Ramos (cell line): ENCODE measurements at regions not wholly inside any gene's neighbourhood (a gene's known extent, or its start where the extent isn't known, plus 50 kb on each side); places are given as distances from the start of the nearest gene placed in this dataset.

Source experiments
- in situ Hi-C: fragments of 300-500 bp; cut with MboI; formaldehyde crosslinking; loops from one replicate; pipeline ENCODE4 v1.14.3; 2022; ENCODE audit warnings: low sequenced_read_pairs; ENCODE audit not compliant: unreplicated experiment

GRCh38 chr4:149983401-149983800 lies 94.8 kb upstream of the DCLK2 start:
- in situ Hi-C loops, result no loop called here

DNA sequence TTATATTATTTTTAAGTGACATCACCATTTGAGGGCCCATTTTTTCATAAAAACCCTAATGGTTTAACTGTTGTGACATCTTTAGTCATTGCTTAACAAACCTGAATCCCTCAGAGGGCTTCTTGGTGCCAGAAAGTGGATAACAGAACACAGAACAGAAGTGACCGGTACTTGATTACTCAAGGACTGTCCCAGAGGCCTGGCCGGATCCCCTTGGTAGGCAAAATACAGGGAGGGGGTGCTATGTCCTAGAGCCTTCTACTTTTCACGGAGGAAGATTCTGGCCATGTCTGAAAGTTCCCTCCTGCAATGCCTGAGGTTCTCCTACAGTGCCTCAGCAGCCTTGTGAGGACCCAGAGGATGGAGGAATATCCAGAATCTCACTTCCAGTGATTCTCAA lies 94.3 kb upstream of the DCLK2 start:
- in situ Hi-C loops, result no loop called here

DNA sequence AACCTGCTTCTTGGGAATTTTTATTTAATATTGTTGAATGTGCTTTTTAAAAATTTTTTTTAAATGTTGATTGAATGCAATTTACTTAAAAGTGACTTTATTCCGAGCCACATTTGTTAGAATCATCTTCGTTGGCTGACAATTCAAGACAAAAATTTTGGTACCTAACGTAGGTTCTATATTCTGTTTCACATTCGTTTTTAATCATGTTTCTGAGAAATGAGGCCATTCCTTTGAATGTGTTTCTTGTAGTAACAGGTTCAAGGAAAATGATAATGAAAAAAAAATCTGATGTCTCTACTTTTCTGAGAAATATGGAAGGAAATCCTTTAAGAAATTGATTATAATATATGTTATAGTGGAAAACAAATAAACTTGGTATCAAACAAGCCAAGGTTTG lies 92.3 kb upstream of the DCLK2 start:
- in situ Hi-C loops, result no loop called here

DNA sequence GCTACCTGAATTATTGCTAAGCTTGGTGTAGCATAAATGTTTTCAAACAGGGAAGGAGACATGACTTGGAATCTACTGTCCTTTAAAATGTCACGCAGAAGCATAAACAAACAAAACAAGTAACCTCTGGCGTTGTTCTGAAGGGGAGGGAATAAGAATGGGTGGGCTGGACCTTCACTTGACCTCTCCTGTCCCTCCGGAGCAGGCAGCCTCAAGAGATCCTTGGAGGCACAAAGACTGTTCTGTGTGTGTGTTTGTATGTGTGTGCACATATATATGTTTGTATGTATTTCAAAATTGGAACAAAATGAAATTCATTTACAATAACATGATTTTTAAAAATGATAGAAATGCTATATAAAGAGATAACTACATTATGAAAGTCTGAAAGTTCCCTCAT lies 91.3 kb upstream of the DCLK2 start:
- in situ Hi-C loops, result no loop called here

GRCh38 chr4:149987330-149988086 lies 90.7 kb upstream of the DCLK2 start:
- in situ Hi-C loops, result no loop called here

GRCh38 chr4:149988087-149988410 lies 90.2 kb upstream of the DCLK2 start:
- in situ Hi-C loops, result no loop called here

- in situ Hi-C loops, result no loop called here
These were observed 85.2 kb upstream of the DCLK2 start for GRCh38 chr4:149993030-149993429.

- in situ Hi-C loops, result no loop called here
These were observed 83.0 kb upstream of the DCLK2 start for GRCh38 chr4:149995134-149995756.

DNA sequence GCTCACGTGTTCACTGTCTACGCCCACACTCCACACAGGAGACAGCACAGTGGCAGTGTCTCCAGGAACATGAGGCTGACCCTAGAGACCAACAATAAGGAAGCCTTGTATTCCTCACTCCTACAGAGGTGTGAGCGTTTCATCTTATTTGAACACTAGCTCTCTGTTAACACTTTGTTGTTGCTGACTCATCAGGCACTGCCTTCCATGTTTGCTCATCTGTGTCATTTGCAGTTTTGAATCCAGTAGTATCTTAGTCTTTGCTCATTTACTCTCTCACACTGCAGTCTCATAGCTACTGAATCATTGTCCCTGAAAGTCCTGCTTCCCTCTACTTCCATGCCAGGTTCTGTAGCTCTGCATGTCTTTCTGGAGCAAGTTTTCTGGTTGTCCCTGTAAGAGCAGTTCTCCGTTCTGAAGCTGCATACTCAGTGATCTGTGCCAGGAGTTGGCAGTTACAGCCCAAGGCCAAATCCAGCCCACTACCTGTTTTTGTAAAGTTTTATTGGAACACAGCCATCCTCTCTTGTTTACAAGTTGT lies 80.3 kb upstream of the DCLK2 start:
- in situ Hi-C loops, result no loop called here

GRCh38 chr4:149999485-150000074 lies 78.7 kb upstream of the DCLK2 start:
- in situ Hi-C loops, result loop anchor here (25.0 kb wide), 1 partner anchor 863 kb away; no protein-coding TSS in a partner anchor

- in situ Hi-C loops, result loop anchor here (25.0 kb wide), 1 partner anchor 860 kb away; no protein-coding TSS in a partner anchor
These were observed 76.4 kb upstream of the DCLK2 start for GRCh38 chr4:150001815-150002214.

DNA sequence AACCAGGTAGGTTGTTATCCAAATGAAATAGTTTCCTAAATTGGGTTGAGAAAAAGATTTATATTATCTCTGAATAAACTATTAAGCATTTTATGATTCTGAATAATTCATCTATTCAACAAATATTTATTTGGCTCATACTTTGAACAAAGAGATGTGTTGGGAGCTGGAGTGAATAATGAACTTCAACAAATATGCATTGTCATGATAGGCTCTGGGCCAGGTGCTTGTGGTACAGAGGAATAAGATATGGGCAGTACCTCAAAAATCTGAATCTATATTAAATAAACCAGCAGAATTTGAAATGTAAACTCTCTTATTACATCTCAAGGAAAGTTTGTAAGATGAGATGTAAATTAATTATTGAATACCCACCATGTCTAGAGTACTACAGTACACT lies 75.7 kb upstream of the DCLK2 start:
- in situ Hi-C loops, result loop anchor here (25.0 kb wide), 1 partner anchor 860 kb away; no protein-coding TSS in a partner anchor

DNA sequence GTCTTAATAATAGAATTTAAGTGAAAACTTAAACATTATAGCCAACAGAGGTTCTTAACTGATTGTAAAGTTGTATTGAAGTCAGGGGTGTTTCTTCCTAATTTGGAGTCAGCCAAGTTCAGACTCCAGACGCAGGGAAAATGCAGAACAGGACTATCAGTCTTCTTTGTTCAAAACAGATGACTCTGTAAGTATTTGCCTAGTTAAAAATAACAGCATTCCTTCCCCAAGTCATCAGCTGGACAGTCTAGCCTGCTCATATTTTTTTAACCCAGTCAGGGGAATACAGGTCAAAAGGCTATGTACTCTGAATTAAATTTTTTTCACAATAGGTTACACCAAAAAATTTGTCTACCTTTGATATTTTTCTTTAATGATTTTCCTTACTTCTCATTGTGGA lies 73.8 kb upstream of the DCLK2 start:
- in situ Hi-C loops, result loop anchor here (25.0 kb wide), 1 partner anchor 858 kb away; no protein-coding TSS in a partner anchor

GRCh38 chr4:150005537-150005936 lies 72.7 kb upstream of the DCLK2 start:
- in situ Hi-C loops, result loop anchor here (25.0 kb wide), 1 partner anchor 857 kb away; no protein-coding TSS in a partner anchor

DNA sequence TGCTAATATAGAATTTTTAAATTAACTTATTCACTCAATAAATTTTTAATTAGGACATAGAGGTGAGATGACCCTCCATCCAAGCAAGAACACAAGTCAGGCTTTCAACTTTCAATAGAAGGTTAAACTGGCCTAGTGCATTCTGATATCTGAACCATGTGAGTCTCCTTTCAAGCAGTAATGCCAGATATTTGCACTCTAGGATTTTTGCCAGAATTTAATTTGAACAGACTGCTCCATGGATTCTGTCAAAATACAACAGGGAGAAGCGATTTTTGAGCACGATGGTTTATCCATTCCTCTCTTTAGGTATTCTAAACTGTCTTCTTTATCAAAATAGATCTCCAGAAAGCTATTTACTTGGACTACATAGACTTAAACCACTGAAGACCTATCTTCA lies 72.0 kb upstream of the DCLK2 start:
- in situ Hi-C loops, result loop anchor here (25.0 kb wide), 1 partner anchor 856 kb away; no protein-coding TSS in a partner anchor

- in situ Hi-C loops, result loop anchor here (25.0 kb wide), 1 partner anchor 855 kb away; no protein-coding TSS in a partner anchor
These were observed 70.7 kb upstream of the DCLK2 start for GRCh38 chr4:150007512-150007911.

DNA sequence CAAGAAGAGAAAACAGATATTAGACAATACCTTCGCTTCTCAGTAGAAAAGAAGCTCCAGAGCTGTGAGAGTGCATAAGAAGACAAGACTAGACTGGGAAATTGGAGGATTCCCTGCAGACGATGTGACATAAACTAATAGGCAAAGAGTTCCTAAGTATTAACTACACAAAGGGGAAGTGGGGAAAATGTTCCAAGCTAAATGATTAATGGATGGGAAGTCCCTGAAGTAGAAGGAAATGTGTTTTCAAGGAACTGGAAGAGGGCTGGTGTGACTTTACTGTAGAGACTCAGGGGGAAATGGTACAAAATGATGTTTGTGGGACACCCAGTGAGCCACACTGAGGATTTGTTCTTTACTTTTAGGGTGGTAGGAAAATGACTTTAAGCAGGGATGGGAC lies 69.7 kb upstream of the DCLK2 start:
- in situ Hi-C loops, result loop anchor here (25.0 kb wide), 1 partner anchor 854 kb away; no protein-coding TSS in a partner anchor

DNA sequence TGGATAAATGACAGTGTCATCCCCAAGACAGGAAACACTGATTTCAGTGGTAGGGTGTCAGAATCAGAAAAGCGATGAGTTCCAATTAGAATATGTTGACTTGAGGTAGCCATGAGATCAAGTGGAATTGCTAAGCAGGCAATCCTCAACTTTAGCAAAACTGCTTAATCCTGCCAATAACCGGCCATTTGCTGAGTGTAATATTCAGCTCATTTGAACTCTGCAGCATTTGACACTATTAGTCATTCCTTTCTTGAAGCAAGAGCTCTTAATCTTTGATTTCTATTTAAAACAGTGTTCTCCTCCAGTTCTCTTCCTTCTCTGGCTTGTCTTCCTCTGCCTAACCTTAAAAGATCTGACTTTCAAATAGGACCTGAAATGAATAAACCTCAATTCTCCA lies 68.7 kb upstream of the DCLK2 start:
- in situ Hi-C loops, result loop anchor here (25.0 kb wide), 1 partner anchor 853 kb away; no protein-coding TSS in a partner anchor

- in situ Hi-C loops, result loop anchor here (25.0 kb wide), 1 partner anchor 852 kb away; no protein-coding TSS in a partner anchor
These were observed 67.6 kb upstream of the DCLK2 start for GRCh38 chr4:150010525-150011126.

DNA sequence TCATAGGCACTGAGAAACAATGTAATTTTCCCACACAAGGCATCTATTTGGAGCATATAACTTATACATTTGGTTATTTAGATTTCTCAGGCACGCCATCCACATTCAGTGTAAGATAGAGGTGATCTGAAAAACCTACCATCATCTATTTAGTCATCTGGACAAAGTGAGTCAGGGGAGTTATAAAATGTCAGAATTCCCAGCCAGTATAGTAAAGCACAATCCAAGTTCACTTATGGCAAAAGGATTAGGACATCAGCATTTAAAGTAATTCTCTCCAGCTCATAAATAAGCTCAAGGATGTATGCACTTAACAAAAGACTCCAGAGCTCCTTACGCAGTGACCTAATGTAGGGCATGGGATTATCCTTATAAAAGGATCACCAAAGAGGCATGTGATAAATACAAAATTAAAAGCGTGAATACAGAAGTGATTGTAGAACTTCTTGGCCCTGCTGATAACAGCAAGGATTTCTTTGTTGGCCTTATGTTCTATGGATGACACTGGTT lies 65.3 kb upstream of the DCLK2 start:
- in situ Hi-C loops, result loop anchor here (25.0 kb wide), 1 partner anchor 849 kb away; no protein-coding TSS in a partner anchor
